ACC112 (cell line): ENCODE measurements at regions not wholly inside any gene's neighbourhood (a gene's known extent, or its start where the extent isn't known, plus 50 kb on each side); places are given as distances from the start of the nearest gene placed in this dataset.

Experiments
- H2AFZ ChIP-seq: fragments of 200-600 bp; sonication (generic); one replicate; pipeline ENCODE4 v1.6.0; 2017; ENCODE audit warnings: antibody characterized with exemption, low read length; ENCODE audit not compliant: unreplicated experiment
- H3K27ac ChIP-seq: fragments of 200-600 bp; sonication (generic); 2 replicates; pipeline ENCODE4 v1.5.1; 2014; ENCODE audit warnings: low read depth, mild to moderate bottlenecking, antibody characterized with exemption, low read length, moderate library complexity
- H3K27me3 ChIP-seq: fragments of 200-600 bp; sonication (generic); 2 replicates; pipeline ENCODE4 v1.6.1; 2014; ENCODE audit warnings: mild to moderate bottlenecking, antibody characterized with exemption, low read length, moderate library complexity, mixed read lengths; ENCODE audit not compliant: insufficient read depth
- H3K36me3 ChIP-seq: fragments of 200-600 bp; sonication (generic); 2 replicates; pipeline ENCODE4 v1.6.1; 2016; ENCODE audit warnings: mild to moderate bottlenecking, antibody characterized with exemption, low read length, moderate library complexity, mixed read lengths; ENCODE audit not compliant: insufficient read depth
- H3K4me1 ChIP-seq: fragments of 200-600 bp; sonication (generic); one replicate; pipeline ENCODE4 v1.6.1; 2016; ENCODE audit warnings: low read length, mixed read lengths; ENCODE audit not compliant: insufficient read depth, unreplicated experiment, control insufficient read depth
- H3K4me3 ChIP-seq: fragments of 200-600 bp; sonication (generic); 2 replicates; pipeline ENCODE4 v1.5.1; 2014; ENCODE audit warnings: mild to moderate bottlenecking, low read depth, low read length
- H3K79me2 ChIP-seq: fragments of 200-600 bp; sonication (generic); one replicate; pipeline ENCODE4 v1.6.0; 2016; ENCODE audit warnings: low read length; ENCODE audit not compliant: control insufficient read depth, unreplicated experiment, insufficient read depth

GRCh38 chr2:136236019-136236418 lies 118.1 kb upstream of the CXCR4 start:
- Histone ChIP-seq H3K27me3 (peaks cover 12% of the 10 kb centered on the region), H3K79me2 (no peaks in the 10 kb centered on the region), H3K36me3 (no peaks in the 10 kb centered on the region), H2AFZ (no peak overlapping the region), H3K27ac (no peak overlapping the region), H3K4me3 (no peak overlapping the region), H3K4me1 (peaks cover 15% of the 10 kb centered on the region)

GRCh38 chr2:136235546-136235945 lies 117.6 kb upstream of the CXCR4 start:
- peaks cover 15% of the 10 kb centered on the region for H3K4me1 ChIP-seq

GRCh38 chr2:136234261-136234660 lies 116.3 kb upstream of the CXCR4 start:
- no peak overlapping the region for H2AFZ ChIP-seq
- peaks cover 20% of the 10 kb centered on the region for H3K27me3 ChIP-seq
- peaks cover 15% of the 10 kb centered on the region for H3K4me1 ChIP-seq
- no peaks in the 10 kb centered on the region for H3K79me2 ChIP-seq
- no peak overlapping the region for H3K4me3 ChIP-seq
- H3K27ac ChIP-seq, result no peak overlapping the region
- H3K36me3 ChIP-seq, result no peaks in the 10 kb centered on the region

More at GRCh38 chr2:136235546-136235945, 117.6 kb upstream of the CXCR4 start:
- H3K36me3 ChIP-seq, result no peaks in the 10 kb centered on the region
- H3K4me3 ChIP-seq, result no peak overlapping the region
- H3K79me2 ChIP-seq, result no peaks in the 10 kb centered on the region
- H3K27me3 ChIP-seq, result peaks cover 13% of the 10 kb centered on the region
- H2AFZ ChIP-seq, result no peak overlapping the region
- H3K27ac ChIP-seq, result no peak overlapping the region

GRCh38 chr2:136233298-136233697 lies 115.3 kb upstream of the CXCR4 start:
- Histone ChIP-seq H3K27me3 (peaks cover 20% of the 10 kb centered on the region), H3K36me3 (no peaks in the 10 kb centered on the region), H3K27ac (no peak overlapping the region), H3K4me1 (peaks cover 15% of the 10 kb centered on the region), H3K4me3 (no peak overlapping the region), H3K79me2 (no peaks in the 10 kb centered on the region), H2AFZ (no peak overlapping the region)

- Histone ChIP-seq H3K27me3 (peaks cover 20% of the 10 kb centered on the region), H3K27ac (no peak overlapping the region), H3K79me2 (no peaks in the 10 kb centered on the region), H3K4me1 (peaks cover 9% of the 10 kb centered on the region), H3K4me3 (no peak overlapping the region), H2AFZ (no peak overlapping the region), H3K36me3 (no peaks in the 10 kb centered on the region)
Observed at GRCh38 chr2:136232456-136233172, 114.7 kb upstream of the CXCR4 start.

- no peaks in the 10 kb centered on the region for H3K4me1 ChIP-seq
- no peak overlapping the region for H3K27ac ChIP-seq
- H3K36me3 ChIP-seq, result no peaks in the 10 kb centered on the region
- no peak overlapping the region for H3K4me3 ChIP-seq
- H3K27me3 ChIP-seq, result peaks cover 20% of the 10 kb centered on the region
- H2AFZ ChIP-seq, result no peak overlapping the region
- no peaks in the 10 kb centered on the region for H3K79me2 ChIP-seq
Observed at GRCh38 chr2:136230464-136230863, 112.5 kb upstream of the CXCR4 start.

GRCh38 chr2:136226903-136227302 lies 109.0 kb upstream of the CXCR4 start:
- no peaks in the 10 kb centered on the region for H3K79me2 ChIP-seq
- H3K36me3 ChIP-seq, result no peaks in the 10 kb centered on the region
- H3K27ac ChIP-seq, result no peak overlapping the region
- H3K27me3 ChIP-seq, result peaks cover 14% of the 10 kb centered on the region
- no peak overlapping the region for H3K4me3 ChIP-seq
- H3K4me1 ChIP-seq, result no peaks in the 10 kb centered on the region
- no peak overlapping the region for H2AFZ ChIP-seq

GRCh38 chr2:136225950-136226835 lies 108.2 kb upstream of the CXCR4 start:
- peaks cover 14% of the 10 kb centered on the region for H3K27me3 ChIP-seq
- no peak overlapping the region for H2AFZ ChIP-seq
- H3K36me3 ChIP-seq, result no peaks in the 10 kb centered on the region
- H3K4me1 ChIP-seq, result no peaks in the 10 kb centered on the region
- H3K79me2 ChIP-seq, result no peaks in the 10 kb centered on the region
- H3K27ac ChIP-seq, result no peak overlapping the region
- H3K4me3 ChIP-seq, result no peak overlapping the region

- Histone ChIP-seq H3K27me3 (peaks cover 5% of the 10 kb centered on the region; the same call in 1 of the 2 replicates), H3K27ac (no peak overlapping the region), H2AFZ (no peak overlapping the region), H3K36me3 (no peaks in the 10 kb centered on the region), H3K79me2 (no peaks in the 10 kb centered on the region), H3K4me3 (no peak overlapping the region), H3K4me1 (no peaks in the 10 kb centered on the region)
Observed at GRCh38 chr2:136223274-136223673, 105.3 kb upstream of the CXCR4 start.

- H2AFZ ChIP-seq, result no peak overlapping the region
- H3K27me3 ChIP-seq, result peaks cover 5% of the 10 kb centered on the region; the same call in 1 of the 2 replicates
- no peak overlapping the region for H3K4me3 ChIP-seq
- H3K79me2 ChIP-seq, result no peaks in the 10 kb centered on the region
- no peaks in the 10 kb centered on the region for H3K4me1 ChIP-seq
- H3K36me3 ChIP-seq, result no peaks in the 10 kb centered on the region
- H3K27ac ChIP-seq, result no peak overlapping the region
Observed at GRCh38 chr2:136222862-136223261, 104.9 kb upstream of the CXCR4 start.
